Heart left ventricle (tissue), 16 donors: ENCODE measurements at regions not wholly inside any gene's neighbourhood (a gene's known extent, or its start where the extent isn't known, plus 50 kb on each side); places are given as distances from the start of the nearest gene placed in this dataset.

Experiments used
- ATAC-seq, 4 donors: fragments of 200-7000 bp; cut with Tn5 transposase; one replicate each; pipeline ENCODE4 v1.9.1; 2020 to 2022; ENCODE audit warnings: moderate library complexity in 4 of 4, mild to moderate bottlenecking in 3 of 4, moderate number of reproducible peaks in 1 of 4
- DNase-seq, 5 donors: peaks; one replicate each; pipeline ENCODE4 v3.0.0-alpha.2; 2020
- H3K27ac ChIP-seq, 12 donors: fragments of 200-600 bp; sonication (generic) in 4 of 12; one replicate each; pipeline versions ENCODE4 v1.5.0 to v1.8.0; 2016 to 2022; ENCODE audit warnings: mild to moderate bottlenecking in 2 of 12
- H3K27me3 ChIP-seq, 9 donors: fragments of 200-600 bp; sonication (generic) in 2 of 9; one replicate each; pipeline versions ENCODE4 v1.5.1 to v1.8.0; 2016 to 2022; ENCODE audit warnings: mild to moderate bottlenecking in 3 of 9
- H3K36me3 ChIP-seq, 9 donors: fragments of 200-600 bp; sonication (generic) in 2 of 9; one replicate each; pipeline versions ENCODE4 v1.5.0 to v1.8.0; 2018 to 2022; ENCODE audit warnings: mild to moderate bottlenecking in 2 of 9
- H3K4me1 ChIP-seq, 12 donors: fragments of 200-600 bp; sonication (generic) in 4 of 12; one replicate each; pipeline versions ENCODE4 v1.5.0 to v1.8.0; 2016 to 2022; ENCODE audit warnings: mild to moderate bottlenecking in 3 of 12
- H3K4me3 ChIP-seq, 12 donors: fragments of 200-600 bp; sonication (generic) in 4 of 12; one replicate each; pipeline versions ENCODE4 v1.5.0 to v1.8.0; 2017 to 2022; ENCODE audit warnings: mild to moderate bottlenecking in 9 of 12, moderate library complexity in 4 of 12
- H3K9me3 ChIP-seq, 12 donors: fragments of 200-600 bp; sonication (generic) in 4 of 12; one replicate each; pipeline versions ENCODE4 v1.5.0 to v1.8.0; 2016 to 2022; ENCODE audit warnings: mild to moderate bottlenecking in 1 of 12
- CTCF ChIP-seq, 12 donors: fragments of 200-600 bp; sonication (generic) in 4 of 12; IDR thresholded peaks; one replicate each; pipeline versions ENCODE4 v1.5.0 to v1.8.0; 2018 to 2022; ENCODE audit warnings: antibody characterized with exemption in 12 of 12, mild to moderate bottlenecking in 5 of 12
- POLR2A ChIP-seq, 2 donors: fragments of 450-650 bp; IDR thresholded peaks; one replicate each; pipeline ENCODE4 v1.6.1; 2017; ENCODE audit warnings: antibody characterized with exemption in 2 of 2, mild to moderate bottlenecking in 2 of 2, moderate library complexity in 2 of 2
- WGBS, 4 donors: extraction: QIAGEN DNeasy Blood & Tissue Kit in 2 of 4; methylation state at CpG; one replicate each; pipeline versions ENCODE4 v1.1.5 to v1.1.7; 2013 to 2018; 5-methylcytosine and 5-hydroxymethylcytosine counted together
- intact Hi-C, 10 donors: fragments of 100-400 bp; cut with DNase I; formaldehyde crosslinking; loops; one replicate each; pipeline versions ENCODE4 v1.11.1 to v1.14.2; 2022
- donor health status: ischemic (EF 13 %, LVEDD 7.1; RV severe dilation, severe dysfunction).
- donor health status: healthy with polysubstance abuse.
- donor health status: DM: no; HTN: yes; CAD: no.
- donor health status: DM: no; HTN: no; CAD: no.
- donor health status: ischemic (EF 25% LVEDD 6.9; RV normal size, moderate dysfunction).
- donor health status: ischemic (EF 25% LVEDD 5.7; RV mildly dilated, moderate dysfunction).
- donor health status: healthy.
- donor health status: DM: yes; HTN: yes; CAD: no.
- donor health status: ischemic (EF 35%, LVEDD 5.7; RV mildly dilated, moderate dysfunction).
- donor health status: nonischemic (EF 11% LVEDD 7.7; RV severe dilation, severe dysfunction).
- donor health status: DM: yes; HTN: yes; CAD: no.
- donor health status: PGD.
- donor health status: ischemic (EF 29% LVEDD 5.4; RV normal size, mild dysfunction).
- donor health status: nonischemic (EF 23%, LVEDD 6.1; RV moderate dilation, normal function).

GRCh38 chr11:128407962-128408361, 179.4 kb downstream of the ETS1 start:
- WGBS, 4 donors, result 33 to 48% (median 45%) methylated on average over 1 of the region's 1 CpG
- intact Hi-C loops, result loop anchor here in 1 of 10 donors (5.0 kb wide), 1 partner anchor 56 kb away; no protein-coding TSS in a partner anchor
- H3K9me3 ChIP-seq, result no peaks in the 10 kb centered on the region
- no peak overlapping the region for H3K4me3 ChIP-seq
- H3K27ac ChIP-seq, result peak overlapping the region in 1 of 12 donors; percentile 4
- peak in 1 of 4 donors; percentile 28 for ATAC-seq
- TF ChIP-seq POLR2A (IDR thresholded peaks at IDR 0.05) (no peak), CTCF (IDR thresholded peaks at IDR 0.05) (no peak)
- no peak for DNase-seq
- H3K36me3 ChIP-seq, result no peaks in the 10 kb centered on the region
- H3K4me1 ChIP-seq, result peaks cover 0 to 47% (median 11%) of the 10 kb centered on the region in 12 donors
- H3K27me3 ChIP-seq, result no peaks in the 10 kb centered on the region

GRCh38 chr11:128405714-128406662, 181.4 kb downstream of the ETS1 start:
- Histone ChIP-seq H3K9me3 (no peaks in the 10 kb centered on the region), H3K36me3 (no peaks in the 10 kb centered on the region), H3K4me3 (peak overlapping the region in 3 of 12 donors; percentile 4 to 31 (median 17)), H3K27ac (peak overlapping the region in 4 of 12 donors; percentile 23 to 44 (median 40)), H3K4me1 (peaks cover 0 to 38% (median 11%) of the 10 kb centered on the region in 12 donors), H3K27me3 (no peaks in the 10 kb centered on the region)
- intact Hi-C loops, result loop anchor here in 1 of 10 donors (5.0 kb wide), 1 partner anchor 54 kb away; no protein-coding TSS in a partner anchor
- TF ChIP-seq POLR2A (IDR thresholded peaks at IDR 0.05) (no peak), CTCF (IDR thresholded peaks at IDR 0.05) (no peak)
- ATAC-seq (peak in 2 of 4 donors; percentile 37 to 45), DNase-seq (peak in 1 of 5 donors; percentile 30)
- WGBS, 4 donors, result 55 to 69% (median 56%) methylated on average over 8 of the region's 8 CpGs

GRCh38 chr11:128405112-128405511, 182.2 kb downstream of the ETS1 start:
- DNase-seq (no peak), ATAC-seq (no peak)
- Histone ChIP-seq H3K27ac (no peak overlapping the region), H3K27me3 (no peaks in the 10 kb centered on the region), H3K4me3 (no peak overlapping the region), H3K4me1 (peaks cover 0 to 38% (median 11%) of the 10 kb centered on the region in 12 donors), H3K36me3 (no peaks in the 10 kb centered on the region), H3K9me3 (no peaks in the 10 kb centered on the region)
- 93 to 98% (median 97%) methylated on average over 1 of the region's 1 CpG for WGBS, 4 donors
- TF ChIP-seq CTCF (IDR thresholded peaks at IDR 0.05) (no peak), POLR2A (IDR thresholded peaks at IDR 0.05) (no peak)
- intact Hi-C loops, result loop anchor here in 1 of 10 donors (5.0 kb wide), 1 partner anchor 53 kb away; no protein-coding TSS in a partner anchor

GRCh38 chr11:128404437-128404836, 182.9 kb downstream of the ETS1 start:
- no peak overlapping the region for H3K27ac ChIP-seq
- intact Hi-C loops, result no loop called here
- peaks cover 0 to 40% (median 11%) of the 10 kb centered on the region in 12 donors for H3K4me1 ChIP-seq
- H3K27me3 ChIP-seq, result no peaks in the 10 kb centered on the region
- DNase-seq (no peak), ATAC-seq (no peak)
- WGBS, 4 donors, result 97 to 99% (median 98%) methylated on average over 1 of the region's 1 CpG
- H3K9me3 ChIP-seq, result no peaks in the 10 kb centered on the region
- H3K36me3 ChIP-seq, result no peaks in the 10 kb centered on the region
- H3K4me3 ChIP-seq, result no peak overlapping the region
- TF ChIP-seq CTCF (IDR thresholded peaks at IDR 0.05) (no peak), POLR2A (IDR thresholded peaks at IDR 0.05) (no peak)
